Urinary bladder (tissue), 3 donors: ENCODE measurements at regions not wholly inside any gene's neighbourhood (a gene's known extent, or its start where the extent isn't known, plus 50 kb on each side); places are given as distances from the start of the nearest gene placed in this dataset.
"Not testable (repeated sequence)": the region's sequence is repeated elsewhere in the genome, so short reads cannot be mapped to it uniquely, and the experiment has no call there.

Source experiments
- DNase-seq: peaks from one replicate; pipeline ENCODE4 v3.0.0-alpha.2; 2015; ENCODE audit errors: extremely low spot score
- H3K27ac ChIP-seq: one replicate; pipeline ENCODE4 v1.5.1; 2013; ENCODE audit warnings: low read depth, mild to moderate bottlenecking, moderate library complexity
- H3K36me3 ChIP-seq: one replicate; pipeline ENCODE4 v1.6.1; 2013; ENCODE audit warnings: mild to moderate bottlenecking, moderate library complexity; ENCODE audit not compliant: insufficient read depth
- H3K4me1 ChIP-seq: one replicate; pipeline ENCODE4 v1.6.1; 2013; ENCODE audit warnings: mild to moderate bottlenecking, moderate library complexity; ENCODE audit not compliant: insufficient read depth
- H3K4me3 ChIP-seq: one replicate; pipeline ENCODE4 v1.5.1; 2013; ENCODE audit warnings: low read depth, low read length
- WGBS: extraction: QIAGEN DNeasy Blood & Tissue Kit; methylation state at CpG from one replicate; pipeline ENCODE4 v1.1.7; 2013; 5-methylcytosine and 5-hydroxymethylcytosine counted together
- donor health status: healthy with polysubstance abuse.
- donor health status: healthy.

GRCh38 chrX:50967736-50968135 is 57.2 kb downstream of the BMP15 start:
- no peak overlapping the region for H3K4me3 ChIP-seq
- no peak for DNase-seq
- H3K4me1 ChIP-seq = no peaks in the 10 kb centered on the region
- H3K27ac ChIP-seq = no peak overlapping the region
- 74% methylated on average over 6 of the region's 6 CpGs for WGBS
- no peaks in the 10 kb centered on the region for H3K36me3 ChIP-seq

GRCh38 chrX:50968871-50969635 is 58.5 kb downstream of the BMP15 start:
- H3K4me3 ChIP-seq, H3K36me3 ChIP-seq, DNase-seq, H3K4me1 ChIP-seq, H3K27ac ChIP-seq: not testable (repeated sequence)
- WGBS = 59% methylated on average over 7 of the region's 7 CpGs

DNA sequence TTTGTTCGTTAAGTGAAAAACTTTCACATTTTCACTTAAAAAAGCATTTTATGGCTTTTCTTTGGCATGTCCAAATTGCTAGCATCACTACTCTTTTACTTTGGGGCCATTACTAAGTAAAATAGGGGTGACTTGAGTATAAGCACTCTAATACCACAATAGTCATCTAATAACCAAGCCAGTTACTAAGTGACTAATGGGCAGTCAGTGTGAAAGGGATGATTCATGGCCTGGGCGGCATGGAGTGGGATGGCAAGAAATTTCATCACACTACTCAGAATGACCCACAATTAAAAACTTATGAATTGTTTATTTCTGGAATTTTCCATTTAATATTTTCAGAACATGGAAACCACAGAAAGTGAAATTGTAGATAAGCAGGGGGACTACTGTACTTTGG is 60.9 kb downstream of the BMP15 start:
- DNase-seq = no peak
- WGBS = 86% methylated on average over 2 of the region's 2 CpGs
- no peaks in the 10 kb centered on the region for H3K4me1 ChIP-seq
- H3K27ac ChIP-seq = no peak overlapping the region
- H3K4me3 ChIP-seq = no peak overlapping the region
- H3K36me3 ChIP-seq = no peaks in the 10 kb centered on the region

- 85% methylated on average over 3 of the region's 3 CpGs for WGBS
- H3K4me1 ChIP-seq = no peaks in the 10 kb centered on the region
- no peak overlapping the region for H3K4me3 ChIP-seq
- DNase-seq = no peak
- H3K36me3 ChIP-seq = no peaks in the 10 kb centered on the region
- H3K27ac ChIP-seq = no peak overlapping the region
Measured at GRCh38 chrX:50973199-50973598, 62.7 kb downstream of the BMP15 start.

GRCh38 chrX:50978920-50979682 is 68.6 kb downstream of the BMP15 start:
- no peak for DNase-seq
- H3K36me3 ChIP-seq = no peaks in the 10 kb centered on the region
- H3K4me3 ChIP-seq = no peak overlapping the region
- 47% methylated on average over 13 of the region's 13 CpGs for WGBS
- H3K27ac ChIP-seq = no peak overlapping the region
- no peaks in the 10 kb centered on the region for H3K4me1 ChIP-seq

DNA sequence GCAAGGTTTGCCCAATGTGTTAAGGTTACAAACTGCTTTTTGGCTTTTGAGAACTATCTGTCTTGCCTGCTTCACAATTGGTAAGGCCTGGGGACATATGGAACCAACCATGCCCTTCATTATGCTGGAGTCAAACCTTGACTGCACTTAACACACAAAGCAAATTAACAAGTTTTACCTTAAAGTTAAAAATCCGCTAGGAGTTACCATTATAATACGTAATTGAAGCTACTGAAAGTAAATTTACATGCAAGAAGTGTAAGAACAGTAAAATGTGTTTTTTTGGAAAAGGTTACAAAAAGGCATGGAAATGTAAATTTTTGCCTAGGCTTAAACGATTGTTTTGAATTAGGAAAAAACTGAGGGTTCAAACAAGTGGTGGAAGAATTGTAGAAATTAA is 69.7 kb downstream of the BMP15 start:
- Histone ChIP-seq H3K4me1 (no peaks in the 10 kb centered on the region), H3K27ac (no peak overlapping the region), H3K4me3 (no peak overlapping the region), H3K36me3 (no peaks in the 10 kb centered on the region)
- no peak for DNase-seq
- WGBS = 88% methylated on average over 3 of the region's 3 CpGs

- DNase-seq = peak; percentile 8
- Histone ChIP-seq H3K36me3 (no peaks in the 10 kb centered on the region), H3K4me1 (no peaks in the 10 kb centered on the region), H3K27ac (no peak overlapping the region), H3K4me3 (no peak overlapping the region)
- WGBS = 49% methylated on average over 2 of the region's 2 CpGs
Measured at GRCh38 chrX:50988649-50989048, 78.1 kb downstream of the BMP15 start.

DNA sequence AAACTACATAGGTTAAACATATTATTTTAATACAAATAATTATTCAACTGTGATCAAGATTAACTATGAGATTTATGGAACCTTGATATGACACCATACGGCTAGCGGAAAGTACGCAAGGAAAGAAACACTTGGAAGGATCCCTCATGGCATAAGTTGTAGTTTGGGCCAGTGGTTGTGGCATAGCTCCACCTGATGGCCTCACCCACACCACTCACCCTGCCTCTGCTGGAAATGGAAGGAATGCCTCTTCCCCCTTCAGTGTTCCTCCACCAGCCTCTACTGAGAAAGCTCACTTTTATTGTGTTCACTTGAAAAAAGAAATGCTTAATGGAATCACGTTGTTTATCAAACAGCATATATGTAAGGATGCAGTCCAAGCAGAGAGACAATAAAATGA is 86.4 kb downstream of the BMP15 start:
- no peak for DNase-seq
- H3K27ac ChIP-seq = no peak overlapping the region
- no peak overlapping the region for H3K4me3 ChIP-seq
- no peaks in the 10 kb centered on the region for H3K36me3 ChIP-seq
- WGBS = 71% methylated on average over 4 of the region's 4 CpGs
- H3K4me1 ChIP-seq = no peaks in the 10 kb centered on the region

DNA sequence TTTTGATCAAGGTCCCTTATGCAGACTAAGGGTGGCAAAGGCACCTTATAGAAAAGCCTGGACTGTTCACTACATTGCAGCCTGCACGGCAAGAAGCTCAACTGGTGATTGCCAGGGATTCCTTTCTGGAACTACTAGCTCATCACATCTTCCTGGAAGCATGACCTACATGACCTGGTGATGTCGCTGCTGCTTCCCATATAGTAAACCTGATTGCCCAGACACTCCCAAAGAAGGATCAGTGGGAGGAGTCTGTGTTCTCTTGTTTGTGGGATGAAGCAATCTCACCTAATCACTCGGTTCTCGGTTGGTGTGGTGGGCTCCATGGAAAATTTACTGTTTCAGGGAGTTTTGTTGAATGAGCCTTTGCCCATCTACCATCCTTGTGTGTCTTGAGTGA is 89.8 kb downstream of the BMP15 start:
- H3K36me3 ChIP-seq, H3K4me3 ChIP-seq, H3K27ac ChIP-seq, H3K4me1 ChIP-seq, DNase-seq: not testable (repeated sequence)
- WGBS = 65% methylated on average over 3 of the region's 4 CpGs

- not testable (repeated sequence) for DNase-seq, H3K4me3 ChIP-seq
Measured at GRCh38 chrX:51001733-51002632, 91.4 kb downstream of the BMP15 start.

DNA sequence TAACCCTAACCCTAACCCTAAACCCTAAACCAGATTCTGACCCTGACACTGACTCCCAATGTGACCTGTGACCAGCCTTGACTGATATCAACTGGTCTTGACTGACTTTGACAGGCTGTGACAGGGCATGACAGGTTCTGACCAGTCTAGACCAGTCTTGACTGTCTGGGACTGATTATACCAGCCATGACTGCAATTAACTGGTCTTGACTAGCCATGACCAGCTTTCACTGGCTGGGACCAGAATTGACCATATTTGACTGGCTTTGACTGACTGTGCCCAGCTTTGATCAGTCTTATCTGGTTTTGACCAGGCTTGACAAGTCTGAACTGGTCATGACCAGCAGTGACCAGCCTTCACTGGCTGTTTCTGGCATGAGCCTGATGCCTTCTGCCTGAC is 95.5 kb downstream of the BMP15 start:
- Histone ChIP-seq H3K27ac (no peak overlapping the region), H3K4me3 (no peak overlapping the region), H3K36me3 (no peaks in the 10 kb centered on the region), H3K4me1 (no peaks in the 10 kb centered on the region)
- DNase-seq = no peak

More at GRCh38 chrX:51001733-51002632, 91.4 kb downstream of the BMP15 start:
- not testable (repeated sequence) for H3K27ac ChIP-seq, H3K36me3 ChIP-seq, H3K4me1 ChIP-seq
- 71% methylated on average over 11 of the region's 11 CpGs for WGBS

DNA sequence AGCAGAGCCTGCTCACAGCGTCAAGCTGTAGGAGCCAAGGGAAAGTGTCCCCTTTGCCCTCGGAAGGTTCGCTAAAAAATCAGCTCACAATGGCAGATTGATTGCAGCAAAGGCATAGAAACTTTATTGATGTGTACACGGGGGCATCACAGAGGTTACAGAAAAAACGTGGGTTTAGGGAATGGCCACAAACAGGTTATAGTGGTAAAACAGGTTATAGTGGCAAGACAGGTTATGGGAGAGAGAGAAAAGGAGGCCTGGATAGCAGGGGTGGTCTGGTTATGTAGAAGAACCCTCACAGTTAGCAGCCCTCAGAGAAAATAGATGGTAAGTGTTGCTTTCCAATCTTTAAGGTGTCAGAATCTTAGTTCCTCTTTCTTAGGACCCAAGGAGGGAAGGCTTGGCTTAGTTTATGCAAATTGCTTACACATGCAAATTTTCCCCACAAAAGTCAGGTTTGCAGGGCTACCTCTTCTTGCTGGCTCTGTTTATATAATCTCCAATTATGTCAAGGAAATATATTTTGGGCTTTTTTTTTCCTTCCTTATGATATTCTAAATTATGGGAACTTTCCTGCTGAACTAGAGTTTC is 113.7 kb downstream of the BMP15 start:
- Histone ChIP-seq H3K27ac (no peak overlapping the region), H3K4me1 (no peaks in the 10 kb centered on the region), H3K36me3 (no peaks in the 10 kb centered on the region), H3K4me3 (no peak overlapping the region)
- no peak for DNase-seq
- 52% methylated on average over 5 of the region's 5 CpGs for WGBS

- no peak overlapping the region for H3K27ac ChIP-seq
- DNase-seq = no peak
- 65% methylated on average over 3 of the region's 3 CpGs for WGBS
- H3K4me1 ChIP-seq = no peaks in the 10 kb centered on the region
- H3K36me3 ChIP-seq = no peaks in the 10 kb centered on the region
- no peak overlapping the region for H3K4me3 ChIP-seq
Measured at GRCh38 chrX:51026862-51027261, 116.3 kb downstream of the BMP15 start.
